GDM1 (cell line): ENCODE measurements at regions not wholly inside any gene's neighbourhood (a gene's known extent, or its start where the extent isn't known, plus 50 kb on each side); places are given as distances from the start of the nearest gene placed in this dataset.

Experiments
- DNase-seq: peaks from one replicate; lab custom pipeline; 2025; lab: John Stamatoyannopoulos, UW

- no peak for DNase-seq
These were observed 310.4 kb upstream of the HDAC4 start for GRCh38 chr2:239710953-239711861.

GRCh38 chr2:239706367-239706766 lies 305.5 kb upstream of the HDAC4 start:
- DNase-seq = no peak

GRCh38 chr2:239704737-239705136 lies 303.9 kb upstream of the HDAC4 start:
- DNase-seq = no peak

- DNase-seq = no peak
These were observed 303.0 kb upstream of the HDAC4 start for GRCh38 chr2:239703834-239704233.

DNA sequence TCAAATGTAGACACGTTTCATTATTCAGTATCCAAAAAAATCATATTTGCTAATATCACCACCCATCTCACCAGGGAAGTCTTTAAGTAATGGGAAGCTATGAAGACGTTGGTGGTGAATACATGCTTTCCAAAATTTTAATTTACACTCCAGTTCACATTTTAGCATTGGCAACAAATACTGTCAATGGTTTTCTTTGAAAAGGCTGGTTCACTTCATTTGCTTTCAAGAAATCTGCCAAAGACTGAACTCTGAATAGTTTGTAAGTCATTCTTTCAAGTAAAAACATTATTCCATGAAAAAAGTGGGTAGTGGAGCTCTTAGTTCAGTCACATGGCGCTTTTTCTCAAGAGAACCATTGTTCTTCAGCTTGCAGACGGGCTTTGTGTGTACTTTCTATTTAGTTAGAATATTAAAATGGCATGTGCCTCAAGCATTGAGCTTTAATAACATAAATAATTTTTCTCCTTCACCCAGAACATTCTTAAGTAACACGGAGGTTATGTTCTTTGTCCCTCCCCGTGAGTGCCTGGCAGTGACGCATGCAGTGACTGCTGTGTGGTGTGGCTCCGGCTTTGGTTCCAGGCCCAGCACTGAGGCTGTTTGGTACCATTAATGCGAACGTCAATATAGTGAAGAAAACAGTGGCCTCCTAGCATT lies 300.0 kb upstream of the HDAC4 start:
- no peak for DNase-seq

DNA sequence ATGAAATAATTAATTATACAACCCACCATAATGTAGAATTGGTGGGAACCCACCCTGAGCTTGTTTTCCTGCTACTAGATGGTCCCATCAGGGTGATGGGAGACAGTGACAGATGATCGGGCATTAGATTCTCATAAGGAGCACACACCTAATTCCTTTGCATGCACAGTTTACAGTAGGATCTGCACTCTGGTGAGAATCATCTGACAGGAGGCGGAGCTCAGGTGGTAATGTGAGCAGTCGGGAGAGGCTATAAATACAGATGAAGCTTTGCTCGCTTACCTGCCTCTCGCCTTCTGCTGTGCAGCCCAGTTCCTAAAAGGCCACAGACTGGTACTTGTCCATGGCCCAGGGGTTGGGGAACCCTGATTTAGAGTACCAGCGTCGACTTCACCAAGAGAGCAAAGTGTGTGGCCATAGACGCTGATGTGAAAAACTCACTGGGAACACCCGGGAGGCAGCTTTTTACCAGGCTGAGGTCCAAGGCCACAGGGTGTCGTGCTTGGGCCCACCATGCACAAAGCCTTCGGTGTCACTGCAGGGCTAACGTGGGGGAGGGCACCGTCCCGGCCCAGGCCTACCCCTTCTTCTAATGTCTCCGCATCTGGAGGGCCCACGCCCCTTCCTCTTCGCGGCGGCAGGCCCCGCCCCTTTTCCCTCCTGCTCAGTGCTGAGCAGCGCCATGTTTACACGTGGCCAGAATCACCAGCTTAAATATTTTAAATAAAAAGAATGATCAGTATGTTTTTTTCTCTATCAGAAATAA lies 296.8 kb upstream of the HDAC4 start:
- no peak for DNase-seq

DNA sequence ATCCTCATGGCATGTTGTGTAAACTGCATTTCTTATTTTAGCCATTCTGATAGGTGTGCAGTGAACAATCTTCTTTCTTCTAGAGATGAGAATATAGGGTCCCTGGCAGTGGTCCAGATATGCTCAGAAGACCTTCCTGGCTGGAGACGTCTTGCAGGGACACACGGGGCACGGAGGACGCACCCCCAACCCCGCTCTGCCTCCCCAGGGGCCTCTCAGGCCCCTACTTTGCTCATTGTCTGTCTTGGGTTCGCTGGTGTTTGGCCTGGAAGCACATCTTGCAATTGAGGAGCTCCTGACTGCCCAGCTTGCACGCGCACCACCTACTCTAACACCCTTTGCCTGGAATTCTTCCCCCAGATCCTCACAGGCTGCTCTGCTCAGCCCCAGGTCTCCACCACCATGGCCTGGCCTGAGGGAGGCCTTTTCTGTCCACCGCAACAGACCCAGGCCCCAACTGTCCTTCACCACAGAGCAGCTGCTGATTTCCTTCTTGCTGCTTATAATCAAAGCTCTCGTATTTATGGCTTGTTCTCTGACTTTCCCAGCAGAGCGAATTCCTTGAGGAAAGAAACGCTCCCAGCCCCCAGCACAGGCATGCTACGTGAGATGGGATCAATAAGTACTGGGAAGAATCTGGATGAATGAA lies 295.9 kb upstream of the HDAC4 start:
- no peak for DNase-seq

DNA sequence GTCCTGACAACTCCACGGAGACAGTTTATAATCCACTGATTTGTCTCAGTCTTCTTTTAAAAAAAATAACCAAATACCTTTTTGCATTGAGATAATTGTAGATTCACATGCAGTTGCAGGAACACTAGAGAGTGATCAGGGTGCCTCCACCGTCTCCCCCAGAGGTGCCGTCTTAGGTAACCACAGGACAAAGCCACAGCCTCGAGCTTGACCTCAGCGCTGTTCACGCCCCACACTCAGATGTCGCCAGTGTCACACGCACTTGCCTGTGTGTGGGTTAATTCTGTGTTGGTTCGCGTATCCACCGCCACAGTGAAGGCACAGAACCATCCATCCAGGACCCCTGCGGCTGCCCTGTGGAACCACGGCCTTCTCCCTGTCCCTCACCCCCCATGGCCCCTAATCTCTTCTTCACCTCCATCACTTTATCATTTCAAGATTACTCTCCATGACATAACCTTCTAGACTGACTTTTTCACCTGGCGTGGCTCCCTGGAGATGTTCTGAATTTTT lies 295.0 kb upstream of the HDAC4 start:
- no peak for DNase-seq

DNA sequence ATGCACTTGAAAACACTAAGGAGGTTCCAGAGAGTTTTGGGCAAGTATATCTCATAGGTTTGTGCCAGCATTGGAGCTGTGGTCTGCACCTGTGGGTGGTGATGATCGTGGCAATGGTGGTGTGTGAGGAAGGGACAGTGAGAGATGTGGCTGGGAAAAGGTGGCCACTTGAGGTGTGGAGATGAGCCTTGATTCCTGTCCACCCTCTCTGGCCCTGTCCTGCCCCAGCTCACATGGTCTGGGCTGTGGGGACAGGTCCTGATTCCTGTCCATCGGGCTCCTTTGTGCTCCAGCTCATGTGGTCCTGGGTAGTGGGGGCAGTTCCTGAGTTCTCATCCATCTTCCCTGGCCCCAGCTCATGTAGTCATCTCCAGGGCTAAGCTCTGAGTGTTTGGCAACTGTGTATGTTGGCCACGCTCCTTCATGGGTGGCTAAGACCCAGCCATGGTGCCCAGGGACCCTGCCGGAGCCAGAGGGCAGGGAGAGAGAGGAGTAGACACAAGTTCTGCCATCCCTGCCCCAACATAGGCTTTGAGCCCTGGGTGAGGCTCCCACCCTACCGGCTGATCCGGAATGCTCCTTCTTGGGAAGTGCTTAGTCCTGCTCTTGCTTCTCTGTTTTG lies 294.4 kb upstream of the HDAC4 start:
- DNase-seq = no peak

GRCh38 chr2:239694487-239694886 lies 293.7 kb upstream of the HDAC4 start:
- no peak for DNase-seq

DNA sequence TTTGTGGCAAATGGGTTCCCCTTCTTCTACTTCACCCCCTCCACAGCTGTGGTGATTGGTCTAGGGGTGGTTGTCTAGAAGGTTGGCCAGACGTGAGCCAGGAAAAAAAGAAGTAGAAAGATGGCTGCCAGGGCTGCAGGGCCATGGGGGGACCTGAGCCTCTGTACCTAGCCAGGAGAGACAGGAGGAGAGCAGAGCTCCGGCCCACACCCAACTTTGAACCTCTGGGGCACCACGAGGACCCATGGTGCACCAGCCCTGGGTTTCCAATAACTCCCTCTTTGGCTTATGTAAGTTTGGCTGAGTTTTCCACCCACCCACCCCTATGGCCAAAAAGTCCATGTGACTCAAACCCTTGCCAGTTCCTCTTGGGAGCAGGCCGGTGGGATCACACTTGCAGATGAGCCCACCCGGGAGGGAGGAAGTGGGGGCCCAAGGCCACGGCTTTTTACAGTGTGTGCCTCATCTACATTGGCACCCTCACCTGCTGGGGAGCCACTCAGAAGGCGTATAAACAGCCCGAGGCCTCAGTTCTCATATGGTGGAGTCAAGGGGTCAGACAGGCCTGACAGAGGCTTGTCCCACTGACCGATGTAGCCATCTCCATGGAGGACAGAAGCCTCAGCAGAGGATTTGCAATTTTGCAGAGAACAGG lies 293.1 kb upstream of the HDAC4 start:
- no peak for DNase-seq

- no peak for DNase-seq
These were observed 292.5 kb upstream of the HDAC4 start for GRCh38 chr2:239693330-239693729.

DNA sequence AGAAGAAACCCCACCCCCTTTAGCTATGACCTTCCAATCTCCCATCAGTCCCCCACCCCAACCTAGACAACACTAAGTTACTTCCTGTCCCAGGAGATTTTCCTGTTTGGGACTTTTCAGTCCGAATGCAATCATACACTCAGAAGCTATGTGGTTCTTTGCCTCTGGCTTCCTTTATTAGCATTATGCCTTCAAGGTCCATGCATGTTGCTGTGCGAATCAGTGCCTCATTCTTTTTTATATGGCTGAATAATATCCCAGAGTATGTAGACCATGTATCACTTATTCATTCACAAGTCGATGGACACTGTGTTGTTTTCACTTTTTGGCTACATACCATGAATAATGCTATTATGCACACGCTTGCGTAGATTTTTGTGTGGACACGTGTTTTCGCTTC lies 292.1 kb upstream of the HDAC4 start:
- no peak for DNase-seq

DNA sequence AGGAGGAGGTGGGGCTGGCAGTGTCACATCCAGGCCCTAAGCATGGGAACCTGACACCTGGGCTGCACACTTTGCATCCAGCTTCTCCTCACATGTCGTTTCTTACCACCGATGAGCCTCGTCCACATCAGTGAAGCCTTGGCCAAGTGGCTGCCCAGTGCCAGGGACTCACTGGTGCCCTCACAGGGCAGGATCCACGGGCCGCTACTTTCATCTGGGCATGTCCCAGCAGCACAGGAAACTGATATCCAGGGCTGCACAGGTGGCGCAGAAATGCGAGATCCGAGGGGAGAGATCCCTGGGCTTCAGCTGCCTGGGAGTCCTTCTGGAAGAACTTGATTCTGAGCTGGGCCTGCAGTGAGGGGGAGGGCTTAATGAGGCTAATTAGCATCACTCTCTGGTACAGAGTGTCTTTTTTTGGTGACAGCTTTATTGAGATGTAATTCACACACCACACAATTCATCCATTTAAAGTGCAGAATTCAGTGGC lies 291.6 kb upstream of the HDAC4 start:
- DNase-seq = no peak

DNA sequence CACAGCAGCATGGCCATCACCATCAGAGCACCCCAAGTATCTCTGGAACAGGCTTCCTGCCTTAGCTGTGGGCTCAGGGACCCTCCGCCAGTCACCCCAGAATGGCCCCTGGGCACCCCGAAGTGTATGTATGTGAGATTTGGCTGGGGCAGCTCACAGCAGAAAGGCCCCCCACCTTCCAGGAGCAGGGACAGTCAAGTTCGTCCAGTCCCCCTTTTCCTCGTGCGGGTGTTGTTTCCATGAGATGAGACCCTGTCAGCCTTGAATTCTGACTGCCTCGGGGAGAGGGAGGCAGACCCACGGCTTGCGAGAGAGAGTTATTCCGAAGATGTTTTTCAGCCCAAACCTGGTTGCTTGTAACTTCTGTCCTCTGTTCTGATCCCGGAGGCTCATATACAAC lies 290.9 kb upstream of the HDAC4 start:
- DNase-seq = no peak

GRCh38 chr2:239690651-239691631 lies 290.1 kb upstream of the HDAC4 start:
- DNase-seq = no peak

- DNase-seq = no peak
These were observed 289.2 kb upstream of the HDAC4 start for GRCh38 chr2:239689985-239690384.

DNA sequence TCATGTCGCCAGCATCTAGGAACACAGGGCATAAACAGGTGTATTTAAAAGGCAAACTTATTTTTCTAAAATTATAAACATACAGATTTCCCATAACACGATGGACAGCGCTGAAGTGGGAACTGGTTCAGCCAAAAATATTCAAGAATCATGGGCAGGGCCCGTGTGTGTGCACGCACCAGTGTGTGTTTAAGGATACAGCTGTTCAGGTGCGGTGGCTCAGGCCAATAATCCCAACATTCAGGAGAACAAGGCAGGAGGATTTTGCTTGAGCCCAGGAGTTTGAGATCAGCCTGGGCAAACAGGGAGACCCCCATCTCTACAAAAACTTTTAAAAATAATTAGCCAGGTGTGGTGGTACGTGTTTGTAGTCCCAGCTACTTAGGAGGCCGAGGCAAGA lies 288.6 kb upstream of the HDAC4 start:
- no peak for DNase-seq

DNA sequence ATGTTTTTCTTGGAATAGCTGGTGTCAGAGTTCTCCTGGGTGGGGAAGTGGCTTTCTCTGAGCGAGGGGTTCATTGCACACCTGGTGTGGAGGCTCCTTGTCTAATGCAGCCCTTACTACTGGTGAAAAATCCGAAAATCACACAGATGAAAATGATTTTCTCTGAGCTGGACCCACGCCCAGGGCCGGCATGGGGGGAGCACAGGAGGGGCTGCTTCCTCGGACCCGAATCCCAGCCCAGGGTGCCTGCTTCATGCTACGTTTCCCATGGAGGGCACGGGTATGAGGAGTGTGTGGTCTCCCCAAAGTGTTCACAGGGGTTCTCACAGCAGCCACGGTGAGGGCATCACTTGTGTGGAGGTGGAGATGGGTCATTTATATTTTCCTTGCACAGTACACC lies 288.0 kb upstream of the HDAC4 start:
- no peak for DNase-seq
